ENCODE measurements at regions not wholly inside any gene's neighbourhood (a gene's known extent, or its start where the extent isn't known, plus 50 kb on each side); places are given as distances from the start of the nearest gene placed in this dataset.

- TF ChIP-seq, protein P1, sequence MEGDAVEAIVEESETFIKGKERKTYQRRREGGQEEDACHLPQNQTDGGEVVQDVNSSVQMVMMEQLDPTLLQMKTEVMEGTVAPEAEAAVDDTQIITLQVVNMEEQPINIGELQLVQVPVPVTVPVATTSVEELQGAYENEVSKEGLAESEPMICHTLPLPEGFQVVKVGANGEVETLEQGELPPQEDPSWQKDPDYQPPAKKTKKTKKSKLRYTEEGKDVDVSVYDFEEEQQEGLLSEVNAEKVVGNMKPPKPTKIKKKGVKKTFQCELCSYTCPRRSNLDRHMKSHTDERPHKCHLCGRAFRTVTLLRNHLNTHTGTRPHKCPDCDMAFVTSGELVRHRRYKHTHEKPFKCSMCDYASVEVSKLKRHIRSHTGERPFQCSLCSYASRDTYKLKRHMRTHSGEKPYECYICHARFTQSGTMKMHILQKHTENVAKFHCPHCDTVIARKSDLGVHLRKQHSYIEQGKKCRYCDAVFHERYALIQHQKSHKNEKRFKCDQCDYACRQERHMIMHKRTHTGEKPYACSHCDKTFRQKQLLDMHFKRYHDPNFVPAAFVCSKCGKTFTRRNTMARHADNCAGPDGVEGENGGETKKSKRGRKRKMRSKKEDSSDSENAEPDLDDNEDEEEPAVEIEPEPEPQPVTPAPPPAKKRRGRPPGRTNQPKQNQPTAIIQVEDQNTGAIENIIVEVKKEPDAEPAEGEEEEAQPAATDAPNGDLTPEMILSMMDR (IDR thresholded peaks at IDR 0.05) = peak in 1 of 6 experiments; percentile 9
- no peak for TF ChIP-seq POLR2A (IDR thresholded peaks at IDR 0.05)
Observed at GRCh38 chr15:77819851-77820728, 187.4 kb upstream of the LINGO1 start.

Data from thyroid gland (tissue), 4 donors.